SK-N-MC (cell line): ENCODE measurements at regions not wholly inside any gene's neighbourhood (a gene's known extent, or its start where the extent isn't known, plus 50 kb on each side); places are given as distances from the start of the nearest gene placed in this dataset.

Experiments used
- EZH2 ChIP-seq: fragments of 200-600 bp; sonication (generic); IDR thresholded peaks from one replicate; pipeline ENCODE4 v1.6.1; 2017; ENCODE audit warnings: antibody characterized with exemption
- FOXP2 ChIP-seq: optimal IDR thresholded peaks from 2 replicates; pipeline ENCODE3; 2011; ENCODE audit warnings: mild to moderate bottlenecking, moderate library complexity; ENCODE audit not compliant: insufficient read depth; ENCODE audit errors: extremely low read length, control extremely low read depth
- POLR2AphosphoS5 ChIP-seq: IDR thresholded peaks from 2 replicates; pipeline ENCODE4 v1.6.1; 2012; ENCODE audit warnings: mild to moderate bottlenecking, low read depth, low read length, borderline replicate concordance

DNA sequence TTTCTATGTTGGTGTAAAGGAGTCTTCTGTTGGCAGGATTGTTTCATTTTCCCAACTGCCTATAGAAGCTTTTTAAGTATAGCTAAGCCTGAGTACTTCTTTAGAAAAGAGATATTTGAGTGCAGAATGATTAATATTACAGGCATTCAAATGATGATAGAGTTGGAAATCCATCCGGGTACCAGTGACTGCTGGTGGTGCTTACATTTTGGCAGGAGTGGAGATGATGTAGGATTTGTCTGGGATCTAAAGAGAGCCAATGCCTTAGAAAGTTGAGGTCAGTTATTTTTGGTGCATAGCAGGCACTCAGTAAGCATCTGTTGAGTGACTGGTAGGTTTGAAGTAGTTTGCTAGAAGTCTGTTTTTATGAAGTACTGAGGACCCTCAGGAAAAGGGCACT lies 433.5 kb downstream of the DMAC1 start:
- TF ChIP-seq POLR2AphosphoS5 (no peak), EZH2 (no peak), FOXP2 (no peak)
